ENCODE measurements at regions not wholly inside any gene's neighbourhood (a gene's known extent, or its start where the extent isn't known, plus 50 kb on each side); places are given as distances from the start of the nearest gene placed in this dataset.

- no peak for TF ChIP-seq EZH2 (IDR thresholded peaks at IDR 0.05; ENCODE audit: borderline replicate concordance, low read depth, low read length, severe bottlenecking)
- no peak for TF ChIP-seq CTCF (IDR thresholded peaks at IDR 0.05; ENCODE audit: borderline replicate concordance, extremely low read depth, low read length, poor library complexity, severe bottlenecking)
Observed at GRCh38 chr6:68235326-68235784, 399.7 kb upstream of the ADGRB3 start.
